ENCODE measurements at regions not wholly inside any gene's neighbourhood (a gene's known extent, or its start where the extent isn't known, plus 50 kb on each side); places are given as distances from the start of the nearest gene placed in this dataset.

DNA sequence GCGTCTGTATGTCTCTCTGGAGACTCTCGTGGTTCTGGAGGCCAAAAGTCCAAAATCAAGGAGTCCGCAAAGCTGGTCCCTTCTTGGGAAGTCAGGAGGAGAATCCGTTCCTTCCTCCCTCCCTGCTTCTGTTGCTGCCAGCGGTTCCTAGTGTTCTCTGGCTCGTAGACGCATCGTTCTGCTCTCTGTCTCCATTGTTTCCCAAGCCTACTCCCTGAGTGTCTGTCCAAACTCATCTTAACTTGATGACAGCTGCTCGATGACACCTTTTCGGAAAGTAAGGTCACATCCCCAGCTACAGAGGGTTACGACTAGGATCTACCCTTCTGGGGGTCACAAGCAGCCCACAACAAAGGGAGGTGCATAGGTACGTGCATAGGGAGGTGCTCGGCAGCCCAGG lies 80.7 kb upstream of the FOXF1 start:
- no peak for DNase-seq

DNA sequence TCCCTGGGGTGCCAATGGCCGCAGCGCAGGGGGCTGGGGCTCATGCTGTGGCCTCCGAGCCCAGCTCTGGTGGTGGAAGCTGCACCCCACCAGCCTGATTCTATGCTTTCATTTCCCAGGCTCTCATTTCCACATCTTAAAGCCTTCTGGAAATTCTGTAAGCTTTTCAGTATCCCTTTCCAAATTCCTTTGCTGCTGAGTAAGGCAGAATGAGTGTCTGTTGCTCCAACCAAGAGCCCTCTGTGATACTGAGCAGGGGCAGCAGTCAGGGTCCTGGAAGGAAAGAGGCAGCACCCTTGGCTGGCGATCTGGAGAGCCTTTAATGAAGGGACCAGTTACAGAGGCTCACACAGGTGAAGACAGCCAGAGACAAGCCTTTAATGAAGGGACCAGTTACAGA lies 79.5 kb upstream of the FOXF1 start:
- no peak for DNase-seq

DNA sequence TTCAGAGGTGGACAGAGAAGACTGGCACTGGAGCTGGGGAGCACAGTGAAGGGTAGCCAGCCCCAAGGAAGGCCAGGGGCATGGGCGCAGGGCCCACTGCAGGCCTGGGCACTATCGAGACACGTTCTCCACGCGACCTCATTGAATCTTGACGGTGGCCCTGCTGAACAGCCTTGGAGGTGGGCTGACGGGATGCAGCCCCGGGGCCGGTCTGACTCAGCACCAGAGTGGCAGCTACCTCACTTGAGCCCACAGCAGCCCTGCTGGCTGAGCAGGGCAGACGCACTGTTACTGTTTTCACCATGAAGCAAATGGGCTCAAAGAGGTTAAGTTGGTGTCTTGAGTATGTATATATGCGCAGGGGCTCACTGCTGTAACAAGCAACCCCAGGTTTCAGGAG lies 78.8 kb upstream of the FOXF1 start:
- no peak for DNase-seq

DNA sequence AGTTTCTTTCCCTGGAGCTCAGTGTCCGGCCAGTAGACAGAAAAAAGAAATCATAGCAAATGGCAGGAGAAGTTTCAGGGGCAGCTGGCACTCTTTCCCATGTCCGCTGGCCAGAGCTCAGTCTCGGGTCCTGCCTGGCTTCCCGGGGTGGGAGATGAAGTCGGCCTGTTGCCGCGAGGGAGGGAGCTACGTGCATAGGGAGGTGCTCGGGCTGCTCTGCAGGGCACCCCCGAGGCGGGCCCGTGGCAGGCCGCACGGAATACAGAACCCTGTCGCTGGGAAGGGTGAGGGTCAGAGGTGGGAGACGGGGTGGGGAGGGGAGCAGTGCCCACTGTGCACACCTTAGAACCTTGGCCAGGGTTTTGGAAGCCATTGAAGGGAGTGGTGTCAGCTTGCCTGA lies 78.3 kb upstream of the FOXF1 start:
- no peak for DNase-seq

DNA sequence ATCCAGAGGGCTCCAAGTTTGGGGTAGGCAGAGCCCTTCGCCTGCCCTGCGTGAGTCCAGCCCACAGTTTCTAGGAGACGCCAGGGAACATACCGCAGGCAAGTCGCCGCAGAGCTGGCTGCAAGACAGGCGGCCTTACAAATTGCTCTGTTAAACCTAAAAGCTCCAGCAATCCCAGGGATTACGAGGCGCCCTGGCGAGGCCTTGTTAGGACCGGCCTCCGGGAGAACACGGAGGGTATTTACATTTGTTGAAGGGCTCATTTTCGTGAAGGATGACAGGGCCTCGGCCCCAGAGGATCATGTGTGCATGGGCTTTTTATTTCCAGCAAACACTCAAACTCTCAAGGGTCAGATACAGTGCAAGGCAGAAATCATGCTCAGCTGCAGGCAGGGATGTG lies 77.6 kb upstream of the FOXF1 start:
- DNase-seq, result no peak

DNA sequence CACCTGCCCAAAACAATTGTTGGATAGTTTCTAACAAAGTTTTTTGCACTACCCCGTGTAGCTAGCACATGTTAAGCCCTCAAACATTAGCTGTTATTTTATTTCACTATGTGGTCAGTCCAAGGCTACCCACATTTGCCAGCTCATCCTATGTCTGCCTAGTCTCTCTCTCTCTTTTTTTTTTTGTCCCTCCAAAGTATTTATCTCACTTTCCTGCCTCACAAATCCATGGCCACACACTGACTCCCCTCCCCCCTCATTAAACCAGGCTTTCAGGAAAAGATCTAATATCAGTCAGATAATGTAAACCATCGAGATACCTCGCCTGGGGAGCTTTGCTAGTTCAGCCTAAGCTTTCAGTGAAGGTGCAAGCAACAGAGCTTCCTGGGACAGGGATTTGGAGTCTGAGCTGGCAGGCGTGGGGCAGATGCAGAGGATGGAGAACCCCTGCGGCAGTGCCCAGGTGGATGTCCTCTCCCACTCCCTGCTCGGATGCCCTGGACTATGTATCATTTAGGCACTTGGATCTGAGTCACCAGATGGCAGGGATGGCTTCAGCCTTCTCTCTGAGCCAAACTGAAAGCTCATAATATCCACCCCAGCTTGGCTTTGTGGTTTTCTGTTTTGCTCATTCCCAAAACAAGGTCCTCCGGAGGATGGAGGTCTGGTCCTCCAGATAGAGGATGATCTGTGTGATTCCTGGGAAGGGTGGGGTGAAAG lies 73.7 kb upstream of the FOXF1 start:
- no peak for DNase-seq

DNA sequence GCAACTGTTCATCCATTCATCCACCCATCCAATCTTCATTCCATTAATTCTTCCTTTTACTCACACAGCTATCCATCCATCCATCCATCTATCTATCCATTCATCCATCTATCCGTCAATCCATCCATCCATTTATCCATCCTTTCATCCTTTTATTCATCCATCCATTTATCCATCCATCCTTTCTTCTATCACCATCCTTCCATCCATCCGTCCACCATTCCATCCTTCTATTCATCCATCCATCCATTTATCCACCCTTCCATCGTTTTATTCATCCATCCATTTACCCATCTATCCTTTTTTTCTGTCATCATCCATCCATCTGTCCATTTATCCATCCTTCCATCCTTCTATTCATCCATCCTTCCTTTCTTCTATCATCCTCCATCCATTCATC lies 73.0 kb upstream of the FOXF1 start:
- no peak for DNase-seq

DNA sequence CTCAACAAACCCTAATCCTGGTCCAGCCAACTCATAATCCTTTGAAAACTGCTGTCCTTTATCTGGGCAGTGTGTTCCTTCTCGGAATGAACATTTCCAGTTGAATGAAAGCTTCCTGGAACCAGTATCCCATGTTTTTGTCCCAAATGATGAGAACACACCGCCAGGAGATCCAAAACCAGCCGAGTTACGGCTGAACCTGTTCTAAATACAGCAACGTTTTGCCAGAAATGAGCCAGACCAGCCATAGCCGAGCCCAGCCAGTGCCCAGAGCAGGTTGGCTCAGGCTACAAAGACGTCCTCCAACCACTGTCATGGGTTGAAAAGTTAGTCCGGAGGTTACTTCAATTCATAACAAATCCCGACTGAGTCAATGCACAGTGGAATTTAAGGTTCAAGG lies 67.6 kb upstream of the FOXF1 start:
- no peak for DNase-seq

DNA sequence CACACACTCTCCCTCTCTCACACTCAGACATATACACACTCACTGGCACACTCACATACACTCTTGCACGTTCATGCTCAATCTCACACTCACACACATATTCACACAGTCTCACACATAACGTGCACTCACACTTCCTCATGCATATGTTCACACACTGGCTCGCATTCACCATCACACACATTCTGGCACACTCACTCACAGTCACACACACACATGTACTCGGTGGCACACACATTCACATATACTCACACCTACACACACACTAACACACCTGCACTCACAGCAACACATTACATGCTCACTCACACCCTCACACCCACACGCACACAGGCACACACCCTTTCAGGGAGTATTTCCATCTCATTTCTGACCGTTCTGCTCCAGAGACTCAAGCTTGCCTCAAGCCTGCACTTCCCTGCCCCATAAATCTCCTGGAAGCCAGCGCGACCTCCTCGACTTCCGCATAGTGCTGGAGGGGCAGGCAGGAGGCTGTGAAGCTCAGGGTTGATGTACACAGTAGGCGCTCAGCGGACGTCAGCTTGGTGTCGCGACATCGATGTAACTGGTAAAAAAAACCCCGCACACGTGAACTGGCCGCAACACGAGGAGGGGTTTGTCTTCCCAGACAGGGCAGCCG lies 66.7 kb upstream of the FOXF1 start:
- no peak for DNase-seq

DNA sequence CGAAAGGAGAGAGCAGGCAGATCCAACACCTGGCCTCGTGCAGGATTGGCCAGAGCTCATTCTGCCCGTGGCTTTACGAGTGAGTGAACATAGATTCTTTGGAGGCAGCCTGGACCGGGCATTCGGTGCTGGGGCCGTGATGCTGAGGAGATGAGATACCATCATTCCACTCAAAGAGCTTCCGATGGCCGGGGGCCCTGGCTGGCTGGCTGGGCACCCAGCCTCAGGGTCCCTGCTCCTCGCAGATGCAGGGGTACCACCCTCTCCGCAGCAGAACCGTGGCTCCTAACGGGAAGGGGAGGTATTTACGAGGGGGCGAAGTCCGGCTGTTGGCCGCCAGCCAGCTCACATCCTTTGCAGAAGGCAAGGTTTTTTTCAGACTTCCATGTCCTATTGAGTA lies 66.1 kb upstream of the FOXF1 start:
- no peak for DNase-seq

DNA sequence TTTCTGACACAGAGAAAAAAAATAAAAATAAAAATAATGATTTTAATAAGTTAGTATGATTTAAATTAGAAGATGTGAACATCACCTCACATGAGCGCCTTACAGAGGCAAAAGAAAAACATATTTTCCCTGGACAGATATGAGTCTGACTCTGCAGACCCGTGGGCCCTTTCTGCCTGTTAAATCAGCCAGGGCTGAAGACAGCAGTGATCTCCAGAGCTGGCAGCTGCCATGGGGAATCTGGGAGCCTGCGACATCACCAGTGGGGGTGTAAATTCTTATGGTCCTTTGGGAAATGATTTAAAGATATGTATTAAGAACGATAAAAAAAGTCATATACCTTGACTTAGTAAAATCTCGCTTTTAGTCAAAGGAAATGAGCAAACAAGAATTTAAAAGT lies 65.7 kb upstream of the FOXF1 start:
- DNase-seq, result no peak

DNA sequence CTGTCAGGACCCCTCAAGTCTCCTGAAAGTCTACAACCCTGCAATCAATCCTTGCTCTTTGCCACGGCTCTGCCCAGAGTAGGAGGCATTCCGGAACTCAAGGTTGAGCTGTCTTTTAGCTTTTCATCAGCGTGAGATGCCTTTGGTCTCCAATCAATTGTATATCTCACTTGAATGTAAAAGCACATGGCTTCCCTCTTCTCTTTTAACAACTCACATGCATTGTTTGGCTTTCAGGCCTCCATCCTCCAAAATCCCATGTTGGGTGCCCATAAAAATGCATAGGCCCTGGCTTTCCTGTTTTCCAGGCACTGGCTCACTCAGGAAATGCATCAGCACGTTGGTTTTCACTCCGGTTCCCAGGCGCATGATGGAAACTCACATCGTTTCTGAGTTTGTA lies 64.0 kb upstream of the FOXF1 start:
- no peak for DNase-seq

DNA sequence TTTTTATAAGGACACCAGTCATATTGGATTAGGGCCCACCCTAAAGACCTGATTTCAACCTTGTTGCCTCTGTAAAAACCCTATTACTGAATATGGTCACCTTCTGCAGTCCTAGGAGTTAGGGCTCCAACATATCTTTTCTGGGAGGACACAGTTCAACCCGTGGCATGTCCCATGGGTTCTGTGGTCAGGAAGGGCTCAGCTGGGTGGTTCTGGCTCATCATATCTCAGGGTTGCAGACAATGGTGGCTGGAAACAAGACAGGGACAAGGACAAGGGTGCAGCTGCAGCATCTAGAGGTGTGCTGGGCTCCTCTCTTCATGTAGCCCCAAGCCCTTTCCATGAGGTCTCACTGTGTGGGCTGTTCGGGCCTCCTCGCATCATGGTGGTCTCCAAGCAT lies 63.1 kb upstream of the FOXF1 start:
- DNase-seq, result no peak

DNA sequence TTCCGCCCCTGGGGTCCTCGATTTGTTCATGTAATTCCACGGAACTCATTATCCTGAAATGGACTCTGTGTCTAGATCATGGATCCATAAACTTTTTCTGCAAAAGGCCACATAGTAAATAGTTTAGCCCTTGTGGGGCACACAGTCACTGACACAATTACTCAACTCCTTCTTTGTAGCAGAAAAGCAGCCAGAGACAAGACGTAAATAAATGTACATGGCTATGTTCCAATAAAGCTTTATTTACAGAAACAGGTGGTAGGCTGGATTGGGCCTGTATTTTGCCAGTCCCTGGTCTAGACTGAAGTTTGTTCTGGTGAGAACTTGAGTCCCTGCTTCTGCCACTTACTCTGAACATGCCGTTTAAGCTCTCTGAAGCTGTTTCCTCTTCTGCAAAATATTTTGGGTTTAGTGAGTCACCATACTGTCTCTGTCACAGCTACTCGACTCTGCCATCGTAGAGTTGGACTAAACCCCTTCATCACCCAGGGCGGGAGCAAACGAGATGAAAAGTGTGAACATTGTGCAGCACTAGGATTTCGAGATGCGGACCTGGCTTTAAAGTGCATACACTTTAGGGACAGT lies 61.9 kb upstream of the FOXF1 start:
- no peak for DNase-seq

DNA sequence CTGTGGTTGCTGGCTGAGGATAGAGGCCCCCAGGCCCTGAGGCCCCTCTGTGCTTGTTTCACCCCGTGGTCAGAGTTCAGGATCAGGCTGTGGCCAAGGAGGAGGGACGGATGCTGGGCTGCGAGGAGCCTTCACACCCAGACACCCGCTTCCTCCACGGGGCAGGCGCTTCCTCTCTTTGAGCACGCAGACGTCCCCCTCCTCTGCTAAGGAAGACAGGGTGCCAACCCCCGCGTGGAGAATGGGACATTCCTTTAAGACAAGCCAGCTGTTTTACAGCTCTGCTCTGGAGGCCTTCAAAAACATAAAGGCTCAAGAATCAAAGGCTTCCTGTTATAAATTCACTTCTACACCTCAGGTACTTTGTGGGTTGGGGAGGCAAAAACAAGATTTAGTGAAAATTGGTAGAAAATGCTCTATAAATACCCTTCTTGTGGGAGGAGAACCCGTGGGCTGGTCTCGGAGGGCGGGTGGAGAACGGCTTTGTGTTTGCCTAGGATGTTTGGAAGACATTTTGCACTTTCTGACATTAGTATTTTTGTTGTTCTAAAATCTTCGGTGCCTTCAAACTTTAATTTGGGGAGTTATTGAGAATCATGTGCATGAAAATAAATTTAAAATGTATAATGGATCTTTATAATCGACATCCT lies 60.8 kb upstream of the FOXF1 start:
- DNase-seq, result no peak

DNA sequence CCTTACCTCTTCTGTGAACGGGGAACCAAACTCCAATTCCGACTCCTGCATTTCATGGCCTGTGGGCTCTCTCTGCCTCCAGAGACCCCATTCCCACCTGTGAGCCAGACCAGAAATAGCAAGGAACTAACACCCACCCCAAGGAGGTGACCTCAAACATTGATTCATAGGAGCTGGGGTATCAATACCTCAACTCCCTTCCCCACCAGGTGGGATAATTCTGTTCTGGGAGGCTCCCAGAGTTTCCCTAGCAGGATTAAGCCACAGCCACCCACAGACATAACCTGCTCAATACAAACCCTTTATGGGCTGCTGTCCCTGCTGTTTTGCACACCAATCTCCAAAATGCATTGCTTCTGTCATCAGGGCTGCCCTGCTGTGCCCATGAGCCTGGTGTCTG lies 59.6 kb upstream of the FOXF1 start:
- DNase-seq, result no peak

DNA sequence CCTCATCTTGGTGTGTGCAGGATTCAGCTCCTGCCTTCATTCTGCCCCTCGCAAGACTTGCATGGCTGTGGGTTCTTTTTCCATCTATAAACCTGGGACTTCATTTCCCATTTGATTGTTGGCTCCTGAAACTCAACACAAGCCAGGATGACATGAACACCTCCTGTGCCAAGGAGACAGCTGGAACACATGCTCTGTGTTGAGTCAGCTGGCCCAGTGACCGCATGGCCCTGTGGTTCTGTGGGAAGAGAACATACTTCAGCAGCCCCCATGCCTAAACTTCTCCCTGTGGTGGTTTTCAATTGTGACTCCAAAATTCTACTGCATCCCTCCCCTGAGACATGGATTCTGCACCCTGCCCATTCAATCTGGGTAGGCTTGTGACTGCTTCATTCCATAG lies 57.9 kb upstream of the FOXF1 start:
- no peak for DNase-seq

DNA sequence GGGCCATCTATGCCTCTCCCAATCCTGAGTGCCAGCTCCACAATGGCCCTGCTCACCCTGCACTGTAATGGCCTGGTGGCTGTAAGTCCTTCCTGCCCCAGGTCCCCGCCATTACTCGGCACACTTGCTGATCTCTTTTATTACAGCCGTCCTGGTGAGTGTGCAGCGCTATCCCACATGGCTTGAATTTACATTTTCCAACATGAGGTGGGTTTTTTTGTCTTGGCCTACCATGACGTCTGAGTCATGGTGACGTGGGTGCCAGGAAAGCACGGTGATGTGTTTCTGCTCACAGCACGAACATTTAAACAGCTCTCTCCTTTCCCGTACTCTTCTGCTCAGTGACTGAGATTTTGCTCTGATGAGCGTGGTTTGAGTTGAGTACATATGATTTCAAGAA lies 55.2 kb upstream of the FOXF1 start:
- DNase-seq, result no peak

DNA sequence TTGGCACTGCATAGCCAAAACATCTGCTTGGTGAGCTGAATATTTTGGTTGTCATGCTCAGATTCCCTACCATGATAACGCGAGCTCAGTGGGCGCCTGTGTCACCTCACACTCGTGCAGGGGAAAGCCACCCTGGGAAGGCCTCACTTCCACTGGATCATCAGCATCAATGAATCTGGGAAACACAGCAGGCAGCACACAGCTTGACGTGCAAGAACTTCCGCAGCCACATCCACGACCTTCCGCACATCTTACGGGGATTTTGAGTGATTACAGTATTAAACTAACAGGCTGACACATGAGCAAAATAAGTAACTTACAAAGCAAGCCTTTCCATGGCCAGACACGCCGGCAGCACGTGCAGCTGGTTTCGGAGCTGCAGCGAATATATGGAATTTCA lies 54.7 kb upstream of the FOXF1 start:
- no peak for DNase-seq

DNA sequence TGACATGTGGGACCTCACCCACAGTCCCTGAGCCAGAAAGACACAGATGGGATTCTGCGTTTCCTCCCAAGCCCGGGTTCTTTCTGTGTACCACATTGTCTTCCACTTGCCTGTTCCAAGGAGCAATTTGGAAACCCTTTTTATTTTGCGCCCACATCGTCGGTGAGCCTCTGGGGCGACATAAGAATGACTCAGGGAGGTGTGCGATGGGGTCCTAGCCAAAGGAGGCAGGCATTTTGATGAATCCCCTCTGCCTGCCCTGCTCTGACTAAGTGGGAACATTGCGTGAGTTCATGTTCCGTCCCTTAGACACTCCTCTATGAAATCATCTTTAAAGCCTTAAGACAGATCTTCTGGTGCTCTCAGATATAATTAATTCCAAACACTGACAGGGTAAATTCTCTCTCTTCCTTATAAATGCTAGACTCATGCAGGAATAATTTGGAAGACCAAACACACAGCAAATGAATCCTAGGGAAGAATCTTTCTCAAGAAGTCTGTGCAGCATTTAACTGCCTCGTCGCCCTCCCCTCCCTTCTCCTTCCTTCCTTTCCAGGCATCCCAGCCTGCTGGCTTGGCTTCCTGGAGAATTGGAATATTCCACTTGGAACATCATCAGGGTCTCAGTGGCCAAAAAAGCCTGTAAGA lies 52.7 kb upstream of the FOXF1 start:
- no peak for DNase-seq

DNA sequence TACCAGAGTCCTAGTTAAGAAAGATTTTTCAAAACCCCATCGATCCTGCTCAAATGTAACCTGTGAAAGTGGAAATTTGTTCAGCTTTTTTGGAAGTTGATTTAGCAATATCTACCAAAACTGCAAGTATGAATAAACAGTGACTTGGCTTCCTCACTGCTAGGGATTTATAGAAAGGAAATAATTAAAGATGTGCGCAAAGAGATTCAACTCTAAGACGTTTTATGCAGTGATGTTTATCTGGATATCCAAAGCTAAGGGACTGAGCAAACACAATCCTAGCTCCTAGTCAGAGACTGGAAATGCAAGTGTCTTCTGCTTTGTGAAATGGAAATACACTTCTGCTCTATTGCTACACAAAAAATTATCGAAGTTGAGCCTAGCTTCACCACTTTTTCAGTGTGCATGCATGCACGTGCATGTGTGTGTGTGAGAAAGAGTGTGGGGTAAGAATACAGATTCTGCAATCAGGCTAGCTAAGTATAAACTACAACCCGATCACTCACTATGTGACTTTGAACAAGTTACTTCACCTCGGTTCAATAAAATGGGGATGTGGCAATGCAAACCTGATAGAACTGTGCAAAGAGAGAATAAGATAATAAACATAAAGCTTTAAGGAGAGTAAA lies 52.1 kb upstream of the FOXF1 start:
- no peak for DNase-seq

DNA sequence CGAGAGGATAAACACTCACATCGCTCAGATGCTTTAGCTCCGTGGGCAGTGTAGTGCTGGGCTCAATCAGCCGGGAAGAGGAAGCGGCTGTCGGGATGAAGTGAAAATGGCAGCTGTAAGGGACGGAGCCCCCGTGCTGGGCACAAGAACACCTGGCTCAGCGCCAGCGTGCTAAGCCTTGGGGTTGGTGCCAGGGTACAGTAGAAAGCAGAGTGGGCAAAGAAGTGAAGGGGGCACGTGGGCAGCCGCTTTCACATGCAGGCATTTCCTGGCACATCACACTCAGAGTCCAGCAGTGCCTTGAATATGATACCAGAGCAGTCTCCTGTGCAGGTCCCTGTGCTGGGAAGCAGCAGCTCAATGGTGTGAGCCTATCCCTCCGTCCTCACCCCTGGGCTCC lies 51.1 kb upstream of the FOXF1 start:
- DNase-seq, result no peak

Measured in stimulated activated CD4-positive, alpha-beta T cell treated with anti-CD3 and anti-CD28 coated beads, Interleukin-2, amount 100 ng/mL, for 24 hours (primary cell).